GM21717 (cell line): ENCODE measurements at regions not wholly inside any gene's neighbourhood (a gene's known extent, or its start where the extent isn't known, plus 50 kb on each side); places are given as distances from the start of the nearest gene placed in this dataset.
A peak's percentile ranks its signal among the peaks of the same experiment; 100 is the strongest.
"Not testable (repeated sequence)": the region's sequence is repeated elsewhere in the genome, so short reads cannot be mapped to it uniquely, and the experiment has no call there.

ENCODE experiments used
- ATAC-seq: cut with Tn5 transposase; IDR thresholded peaks from one replicate; pipeline ENCODE4 v1.9.1; 2021; ENCODE audit warnings: mild to moderate bottlenecking, moderate library complexity; ENCODE audit not compliant: unreplicated experiment

DNA sequence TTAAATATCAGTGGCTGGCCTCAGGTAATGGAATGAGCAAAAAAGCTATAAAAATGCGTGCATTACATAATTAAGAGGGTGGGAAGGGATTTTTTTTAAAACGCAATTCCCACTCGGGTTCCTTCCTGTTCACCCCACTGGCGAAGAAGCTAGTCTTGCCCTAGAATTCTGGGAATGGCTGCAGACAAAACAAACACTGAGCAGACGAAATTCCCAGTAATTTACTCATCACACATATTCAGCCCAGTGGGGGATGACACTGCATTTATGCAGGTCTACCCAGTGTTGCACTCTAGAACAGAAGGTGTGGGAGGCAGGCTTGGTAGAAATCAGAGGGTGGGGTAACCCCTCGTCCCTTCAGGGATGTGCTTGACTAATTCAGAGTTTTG is 2695.0 kb upstream of the DEFB115 start:
- no peak for ATAC-seq

DNA sequence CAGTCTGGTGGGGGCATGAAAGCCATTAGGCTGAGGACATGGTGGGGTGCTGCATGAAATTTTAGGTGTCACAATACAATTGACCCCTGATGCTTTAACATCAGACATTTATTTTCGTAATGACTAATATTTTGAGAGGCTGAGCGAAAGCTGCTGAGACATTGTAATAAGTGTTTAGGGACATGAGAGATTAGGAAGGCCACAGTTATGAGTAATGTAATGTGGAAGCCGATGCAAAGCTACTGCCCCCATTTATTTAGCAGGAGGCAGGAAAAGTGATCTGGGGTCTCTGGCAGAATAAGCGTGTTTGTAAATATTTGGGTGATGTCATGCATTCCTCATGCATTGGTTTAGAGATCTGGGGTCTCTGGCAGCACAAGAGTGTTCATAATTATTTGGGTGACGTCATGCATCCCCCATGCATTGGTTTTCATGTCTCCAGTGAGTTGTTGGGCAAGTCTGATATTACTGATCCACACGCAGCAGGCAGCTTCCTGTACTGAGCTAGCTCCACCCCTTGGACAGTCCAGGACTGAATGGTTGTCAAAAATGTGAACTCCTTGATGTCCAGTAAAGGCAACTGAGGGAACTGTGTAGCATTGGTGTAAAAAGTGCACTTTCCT is 2694.5 kb upstream of the DEFB115 start:
- ATAC-seq = not testable (repeated sequence)

GRCh38 chr20:28564024-28564423 is 2693.4 kb upstream of the DEFB115 start:
- ATAC-seq = not testable (repeated sequence)

DNA sequence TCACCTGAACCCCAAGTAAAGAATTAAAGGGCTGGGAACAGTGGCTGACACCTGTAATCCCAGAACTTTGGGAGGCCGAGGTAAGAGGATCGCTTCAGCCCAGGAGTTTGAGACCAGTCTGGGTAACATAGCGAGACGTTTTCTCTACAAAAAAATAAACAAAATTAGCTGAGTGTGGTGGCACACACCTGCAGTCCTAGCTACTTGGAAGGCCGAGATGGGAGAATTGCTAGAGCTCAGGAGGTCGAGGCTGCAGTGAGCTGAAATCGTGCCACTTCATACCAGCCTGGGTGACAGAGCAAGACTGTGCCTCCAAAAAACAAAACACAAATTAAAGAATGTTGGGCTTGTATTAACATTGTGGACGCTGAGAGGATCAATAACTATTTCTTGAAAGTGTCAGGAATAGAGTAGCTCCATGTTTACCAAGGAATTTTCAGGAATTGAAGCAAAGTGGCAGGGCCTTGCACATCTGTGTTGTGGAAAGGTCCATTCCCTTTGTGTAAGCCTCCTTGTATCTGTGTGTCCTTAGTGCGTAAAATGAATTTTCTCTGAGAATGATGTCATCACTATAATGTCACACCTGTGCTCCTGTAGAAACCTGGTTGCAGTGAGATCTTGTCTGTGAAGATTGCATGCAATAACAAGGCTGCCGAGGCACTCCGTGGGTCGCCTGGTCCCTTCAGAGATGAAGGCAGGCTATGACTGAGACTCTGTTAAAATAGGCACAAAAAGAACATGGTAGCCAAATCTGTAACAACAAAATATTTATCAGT is 2692.6 kb upstream of the DEFB115 start:
- not testable (repeated sequence) for ATAC-seq

DNA sequence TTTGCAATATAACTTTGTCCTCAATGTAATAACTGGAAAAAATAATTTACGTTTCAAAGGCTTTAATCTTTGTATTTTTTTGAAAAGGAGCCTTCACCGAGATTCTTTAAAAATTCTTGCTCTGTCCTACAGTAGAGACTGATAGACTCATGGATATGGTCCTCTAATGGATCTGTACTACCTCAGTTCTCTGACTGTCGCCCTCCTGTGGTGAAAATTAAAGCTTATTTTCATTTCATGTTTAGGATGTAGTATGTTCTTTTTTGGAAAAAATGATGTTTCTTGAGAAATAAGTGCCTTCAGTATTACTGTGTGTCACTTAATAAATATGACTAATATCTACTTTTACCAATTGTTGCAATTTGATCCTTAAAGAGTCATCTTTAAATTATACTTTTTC is 2681.5 kb upstream of the DEFB115 start:
- ATAC-seq = not testable (repeated sequence)

DNA sequence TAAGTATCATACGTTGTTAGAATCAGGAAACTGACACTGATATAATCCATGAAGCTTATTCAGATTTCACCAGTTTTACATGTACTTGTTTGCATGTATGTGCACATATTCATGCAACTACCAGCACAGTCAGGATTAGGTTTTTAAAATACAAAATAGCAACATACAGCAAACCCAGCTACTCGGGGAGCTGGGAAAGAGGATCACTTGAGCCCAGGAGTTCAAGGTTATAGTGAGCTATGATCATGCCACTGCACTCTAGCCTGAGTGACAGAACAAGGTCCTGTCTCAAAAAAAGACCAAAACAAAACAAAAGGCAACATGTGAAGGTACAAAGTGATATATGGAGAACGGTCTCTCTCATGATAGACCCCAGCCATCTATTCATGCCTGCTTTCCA is 2665.8 kb upstream of the DEFB115 start:
- ATAC-seq = not testable (repeated sequence)

DNA sequence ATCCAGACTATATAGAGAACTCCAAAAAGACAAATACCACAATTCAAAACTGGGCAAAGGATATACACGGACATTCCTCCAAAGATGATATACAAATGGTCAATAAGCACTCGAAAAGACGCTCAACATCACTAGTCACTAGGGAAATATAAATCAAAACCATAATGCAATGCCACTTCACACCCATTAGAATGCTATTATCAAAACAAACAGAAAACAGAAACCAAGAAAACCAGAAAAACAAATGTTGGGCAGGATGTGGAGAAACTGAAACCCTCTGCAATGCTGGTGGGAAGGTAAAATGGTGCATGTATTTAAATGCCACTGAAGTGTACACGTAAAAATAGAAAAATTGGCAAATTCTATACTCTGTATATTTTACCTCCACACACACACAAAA is 2664.1 kb upstream of the DEFB115 start:
- not testable (repeated sequence) for ATAC-seq

- ATAC-seq = not testable (repeated sequence)
Measured at GRCh38 chr20:28594476-28594875, 2663.0 kb upstream of the DEFB115 start.

- not testable (repeated sequence) for ATAC-seq
Measured at GRCh38 chr20:28602006-28602402, 2655.5 kb upstream of the DEFB115 start.

- peak; percentile 100 for ATAC-seq
Measured at GRCh38 chr20:28602403-28603217, 2654.9 kb upstream of the DEFB115 start.

- ATAC-seq = not testable (repeated sequence)
Measured at GRCh38 chr20:28603218-28603577, 2654.3 kb upstream of the DEFB115 start.

GRCh38 chr20:28616354-28616753 is 2641.1 kb upstream of the DEFB115 start:
- ATAC-seq = no peak

DNA sequence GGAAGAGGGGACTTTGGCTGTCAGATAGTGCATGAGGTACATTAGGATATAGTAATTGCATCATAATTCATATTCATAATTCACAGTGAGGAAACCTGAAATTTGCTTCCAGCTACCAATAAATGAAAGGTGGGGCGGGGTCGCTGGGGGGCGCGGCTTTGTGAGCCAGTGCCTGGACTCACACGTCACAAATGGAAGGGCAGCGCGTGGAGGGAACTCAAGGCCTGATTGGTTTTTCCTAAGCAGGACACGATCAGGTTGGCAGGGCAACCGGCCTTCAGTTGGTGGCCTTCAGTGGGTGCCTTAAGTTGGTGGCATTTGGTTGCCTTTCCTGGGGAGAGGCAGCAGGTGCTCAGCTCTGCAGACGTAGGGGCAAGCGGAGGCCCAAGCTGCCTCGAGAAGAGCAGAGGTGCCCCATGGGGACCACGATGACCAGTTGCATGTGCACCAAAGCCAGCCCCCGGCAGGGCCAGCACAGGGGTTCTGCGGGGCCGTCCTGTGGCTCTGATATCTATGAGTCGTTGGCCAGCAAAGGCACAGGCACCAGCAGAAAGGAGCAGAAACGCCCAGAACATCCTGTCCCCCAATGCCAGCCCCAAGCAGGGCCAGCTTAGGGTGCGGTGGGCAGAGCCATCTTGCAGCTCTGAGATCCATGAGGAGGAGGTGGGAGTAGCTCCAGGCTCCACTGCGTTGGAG is 2637.4 kb upstream of the DEFB115 start:
- ATAC-seq = not testable (repeated sequence)

DNA sequence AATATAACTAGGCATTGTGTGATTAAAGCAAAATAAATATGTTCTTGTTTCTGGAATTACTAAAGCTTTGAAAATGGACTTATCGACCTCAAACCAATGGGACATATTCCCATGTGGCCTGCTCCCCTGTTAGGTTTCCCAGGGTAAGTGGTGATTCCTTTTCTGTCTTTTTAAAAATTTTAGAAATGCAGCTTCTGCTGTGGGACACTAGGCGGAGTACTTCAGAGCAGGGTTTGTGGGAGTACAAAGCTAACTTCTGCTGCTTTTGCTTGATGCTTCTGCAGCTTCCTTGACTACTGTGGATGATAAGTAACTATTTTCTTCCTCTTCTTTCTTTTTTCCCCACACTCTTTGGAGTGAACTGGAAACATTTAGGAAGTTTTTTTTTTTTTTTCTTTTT is 2632.4 kb upstream of the DEFB115 start:
- not testable (repeated sequence) for ATAC-seq

DNA sequence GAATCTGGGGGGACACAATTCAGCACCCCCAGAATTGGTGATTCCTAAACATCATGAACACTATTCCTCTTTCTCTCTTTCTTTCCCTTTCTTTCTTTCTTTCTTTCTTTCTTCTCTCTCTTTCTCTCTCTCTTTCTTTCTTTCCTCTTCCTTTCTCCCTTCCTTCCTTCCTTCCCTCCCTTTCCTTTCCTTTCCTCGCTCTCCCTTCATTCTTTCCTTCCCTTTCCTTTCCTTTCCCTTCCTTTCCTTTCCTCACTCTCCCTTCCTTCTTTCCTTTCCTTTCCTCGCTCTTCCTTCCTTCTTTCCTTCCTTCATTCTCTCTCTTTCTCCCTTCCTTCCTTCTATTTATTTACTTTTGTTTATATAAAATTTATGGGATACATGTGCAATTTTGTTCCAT is 2616.6 kb upstream of the DEFB115 start:
- ATAC-seq = not testable (repeated sequence)
